ENCODE measurements at regions not wholly inside any gene's neighbourhood (a gene's known extent, or its start where the extent isn't known, plus 50 kb on each side); places are given as distances from the start of the nearest gene placed in this dataset.

GRCh38 chr13:104701591-104701990 is 1635.4 kb upstream of the SLC10A2 start (continued):
- no peak for TF ChIP-seq SUZ12 (IDR thresholded peaks at IDR 0.05; ENCODE audit: low read length)
- TF ChIP-seq EZH2 (IDR thresholded peaks at IDR 0.05; ENCODE audit: low read depth, low read length, severe bottlenecking), result no peak
- no peak for TF ChIP-seq SRF (IDR thresholded peaks at IDR 0.05; ENCODE audit: low read depth, low read length)
- TF ChIP-seq NRF1 (IDR thresholded peaks at IDR 0.05; ENCODE audit: low read depth, low read length), result no peak
- no peak for TF ChIP-seq MAX (IDR thresholded peaks at IDR 0.05)
- no peak for TF ChIP-seq MAFK (IDR thresholded peaks at IDR 0.05; ENCODE audit: low read depth, low read length)
